VCaP (cell line): ENCODE measurements at regions not wholly inside any gene's neighbourhood (a gene's known extent, or its start where the extent isn't known, plus 50 kb on each side); places are given as distances from the start of the nearest gene placed in this dataset.

Source experiments
- H3K27ac ChIP-seq: fragments of 450-650 bp; 2 replicates; pipeline ENCODE4 v1.5.1; 2017
- CTCF ChIP-seq: fragments of 450-650 bp; conservative IDR thresholded peaks from 2 replicates; pipeline ENCODE4 v1.5.1; 2017; ENCODE audit warnings: mild to moderate bottlenecking, moderate library complexity

GRCh38 chr7:19268737-19269136 is 123.5 kb upstream of the FERD3L start:
- TF ChIP-seq CTCF = no peak
- no peak overlapping the region for H3K27ac ChIP-seq

- TF ChIP-seq CTCF = 0 out of 2 replicates have a peak, but pooled peaks have one; percentile 10
These were observed 117.6 kb upstream of the FERD3L start for GRCh38 chr7:19262826-19263225.

GRCh38 chr7:19249281-19249680 is 104.1 kb upstream of the FERD3L start:
- TF ChIP-seq CTCF = no peak
- no peak overlapping the region for H3K27ac ChIP-seq

More at GRCh38 chr7:19262826-19263225, 117.6 kb upstream of the FERD3L start:
- no peak overlapping the region for H3K27ac ChIP-seq

- no peak for TF ChIP-seq CTCF
- H3K27ac ChIP-seq = no peak overlapping the region
These were observed 103.5 kb upstream of the FERD3L start for GRCh38 chr7:19248681-19249080.

- TF ChIP-seq CTCF = no peak
- no peak overlapping the region for H3K27ac ChIP-seq
These were observed 102.9 kb upstream of the FERD3L start for GRCh38 chr7:19248115-19248514.

GRCh38 chr7:19247017-19247416 is 101.8 kb upstream of the FERD3L start:
- no peak overlapping the region for H3K27ac ChIP-seq
- TF ChIP-seq CTCF = no peak

- no peak overlapping the region for H3K27ac ChIP-seq
- TF ChIP-seq CTCF = no peak
These were observed 97.0 kb upstream of the FERD3L start for GRCh38 chr7:19242246-19242645.

GRCh38 chr7:19239951-19240350 is 94.7 kb upstream of the FERD3L start:
- H3K27ac ChIP-seq = no peak overlapping the region
- TF ChIP-seq CTCF = no peak
